HG02623 (cell line): ENCODE measurements at regions not wholly inside any gene's neighbourhood (a gene's known extent, or its start where the extent isn't known, plus 50 kb on each side); places are given as distances from the start of the nearest gene placed in this dataset.

Experiments
- ATAC-seq: cut with Tn5 transposase; IDR thresholded peaks from one replicate; pipeline ENCODE4 v1.9.1; 2021; ENCODE audit warnings: moderate library complexity; ENCODE audit not compliant: unreplicated experiment

DNA sequence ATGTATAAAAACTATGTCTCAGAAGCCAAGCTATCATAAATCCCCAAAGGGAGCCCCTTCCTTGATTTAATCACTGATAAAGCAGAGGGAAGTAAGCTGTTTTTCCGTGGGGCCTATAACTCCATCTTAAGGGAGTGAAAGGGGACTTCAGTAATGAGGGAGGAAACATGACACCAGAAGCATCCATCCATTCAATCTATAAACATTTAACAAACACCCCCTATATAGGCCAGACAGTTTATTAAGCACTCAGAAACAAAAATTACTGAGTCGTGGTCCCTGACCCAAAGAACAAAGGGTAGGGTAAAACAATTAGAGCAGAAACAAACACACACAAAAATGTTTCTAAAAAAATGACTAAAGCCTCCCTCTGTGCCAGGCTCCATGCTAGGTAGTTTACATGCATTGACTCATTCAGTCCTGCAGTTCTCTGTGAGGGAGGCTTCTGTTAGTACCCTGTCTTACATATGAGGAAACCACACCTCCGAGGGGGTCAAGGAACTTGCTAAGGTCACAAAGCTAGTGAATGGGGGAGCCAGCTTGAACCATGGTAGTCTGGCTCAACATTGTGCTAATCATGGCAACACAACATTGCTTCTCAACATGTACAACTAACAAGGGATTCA is 472.1 kb downstream of the CDH2 start:
- no peak for ATAC-seq

DNA sequence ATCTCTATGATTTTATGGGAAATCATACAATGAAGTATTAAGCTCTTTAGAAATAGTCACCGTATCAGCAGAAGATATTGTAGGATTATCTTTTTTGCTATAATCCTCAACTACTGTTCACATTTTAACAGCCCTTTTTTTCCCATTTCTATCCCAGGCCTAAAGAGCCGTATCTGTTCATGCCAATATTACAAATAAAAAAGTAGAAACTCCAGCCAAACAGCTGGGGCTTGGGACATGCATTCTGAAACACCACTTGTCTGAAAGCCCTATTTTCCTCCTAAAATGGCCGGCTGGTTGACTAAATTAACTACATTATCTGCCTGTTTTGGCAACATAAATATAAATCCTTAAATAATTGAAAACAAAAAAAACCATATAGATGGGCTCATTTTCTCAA is 477.8 kb downstream of the CDH2 start:
- no peak for ATAC-seq

DNA sequence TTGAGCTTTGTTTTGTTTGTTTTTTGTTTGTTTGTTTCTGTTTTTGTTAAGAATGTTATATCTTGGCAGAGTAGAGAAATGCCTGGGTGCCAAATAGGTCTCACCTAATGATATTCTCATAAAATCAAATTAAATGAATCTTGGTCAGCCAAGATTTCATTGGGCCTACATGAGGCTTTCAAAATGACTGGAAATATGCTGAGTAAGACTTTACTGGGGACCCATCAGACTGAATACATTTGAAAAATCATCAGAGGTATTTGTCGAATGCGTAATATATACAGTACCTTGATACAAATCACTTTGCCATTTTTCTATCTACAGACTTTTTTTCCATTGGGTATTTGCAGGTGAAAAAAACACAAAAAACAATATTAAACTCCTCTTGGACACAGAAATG is 480.8 kb downstream of the CDH2 start:
- ATAC-seq = no peak

DNA sequence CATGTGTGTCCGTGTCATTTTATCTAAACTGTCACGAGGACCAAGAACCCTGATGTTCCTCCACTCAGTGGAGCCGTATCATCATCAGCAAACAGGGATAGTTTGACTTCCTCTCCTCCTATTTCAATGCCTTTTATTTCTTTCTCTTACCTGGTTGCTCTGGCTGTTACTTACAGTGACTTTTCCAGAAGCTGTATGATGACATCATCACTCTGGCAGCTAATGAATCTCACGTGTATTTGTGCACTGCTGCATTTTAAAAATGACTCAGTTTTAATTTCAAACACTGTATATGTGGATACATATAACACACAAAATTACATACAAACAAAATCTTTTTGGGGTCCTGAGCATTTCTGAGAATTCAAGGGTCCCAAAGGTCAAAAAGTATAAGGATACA is 481.4 kb downstream of the CDH2 start:
- no peak for ATAC-seq

DNA sequence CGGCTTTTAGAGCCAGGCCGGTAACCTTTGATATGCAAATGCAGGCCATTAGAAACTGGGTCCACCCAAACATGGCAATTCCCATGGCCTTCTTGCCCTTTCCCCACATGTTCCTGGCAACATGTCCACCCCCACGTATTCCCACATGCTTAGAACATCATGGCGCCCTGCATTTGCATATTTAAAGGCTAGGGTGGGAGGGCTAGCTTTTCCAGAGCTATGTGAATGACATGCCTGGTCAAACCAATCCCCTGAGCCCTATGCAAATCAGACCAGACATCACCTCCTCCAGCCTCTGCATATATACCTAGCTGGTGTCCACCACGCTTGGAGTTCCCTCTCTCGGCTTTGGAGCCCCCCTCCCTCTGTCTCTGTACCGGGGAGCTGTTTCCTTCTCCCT is 481.9 kb downstream of the CDH2 start:
- ATAC-seq = no peak

DNA sequence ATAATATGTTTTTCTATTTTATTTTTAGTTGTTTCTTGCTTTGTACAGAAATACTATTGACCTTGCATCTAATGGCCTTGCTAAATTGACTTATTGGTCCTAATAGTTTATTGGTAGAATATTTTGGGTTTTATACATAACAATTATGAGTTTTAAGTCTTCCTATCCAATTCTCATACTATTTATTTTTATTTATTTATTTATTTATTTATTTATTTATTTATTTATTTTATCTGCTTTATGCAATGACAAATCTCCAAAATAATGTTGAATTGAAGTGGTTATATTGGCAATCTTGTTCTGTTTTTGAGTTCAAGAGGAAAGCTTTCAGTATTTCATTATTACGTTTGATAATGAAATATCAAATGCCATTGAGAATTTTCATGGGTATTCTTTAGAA is 488.3 kb downstream of the CDH2 start:
- no peak for ATAC-seq

DNA sequence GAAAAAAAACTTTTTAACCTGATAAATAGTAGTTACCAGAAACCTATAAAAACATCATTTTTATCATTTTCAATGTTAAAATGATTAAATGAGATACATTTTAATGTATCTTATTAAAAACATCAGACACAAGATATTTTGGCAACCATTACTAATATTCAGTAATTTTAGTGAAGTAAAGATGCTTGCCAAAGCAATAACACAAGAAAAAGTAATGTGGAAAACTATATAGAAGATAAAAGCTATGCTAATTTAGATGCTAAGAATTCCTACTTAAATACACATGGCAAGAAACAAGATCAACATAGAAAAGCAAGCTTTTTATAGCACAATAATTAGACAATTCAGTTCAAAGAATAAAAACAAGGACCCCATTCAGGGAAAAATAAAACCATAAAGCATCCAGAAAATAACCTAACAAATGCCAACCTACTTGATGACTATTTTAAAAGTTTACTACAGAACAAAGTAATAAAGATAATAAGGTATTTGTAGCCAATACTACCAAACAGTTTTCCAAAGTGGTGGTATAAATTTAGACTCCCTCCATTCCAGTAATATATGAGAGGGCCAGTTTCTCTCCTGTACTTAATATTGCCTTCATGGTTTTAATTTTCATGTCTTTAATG is 489.5 kb downstream of the CDH2 start:
- ATAC-seq = no peak

DNA sequence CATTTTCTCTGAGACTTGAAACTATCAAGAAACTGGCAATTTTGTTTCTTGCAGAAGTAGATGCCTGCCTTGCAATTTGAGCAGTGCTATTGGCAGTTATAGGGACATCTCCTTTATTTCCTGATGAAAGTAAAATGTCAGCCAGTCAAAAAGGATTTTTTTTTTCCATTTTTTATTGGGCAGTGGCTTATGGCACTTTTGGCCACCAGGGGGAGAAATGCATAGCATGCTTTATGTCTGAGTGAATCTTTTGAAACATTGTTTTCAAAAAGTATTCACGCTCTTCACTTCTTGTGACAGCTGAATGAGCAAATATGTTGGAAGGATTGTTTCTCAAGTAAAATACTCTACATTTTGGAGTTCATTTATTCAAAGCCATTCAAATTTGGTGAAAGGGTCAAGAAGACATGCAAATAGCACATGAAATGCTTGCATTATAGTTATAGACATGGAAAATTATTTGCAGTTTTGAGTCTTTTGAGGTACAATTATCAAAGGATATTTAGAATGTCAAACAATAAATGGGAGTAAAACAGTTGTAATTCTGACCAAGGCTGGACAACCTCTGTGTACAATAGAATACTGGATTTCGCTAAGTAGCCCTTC is 491.0 kb downstream of the CDH2 start:
- no peak for ATAC-seq

DNA sequence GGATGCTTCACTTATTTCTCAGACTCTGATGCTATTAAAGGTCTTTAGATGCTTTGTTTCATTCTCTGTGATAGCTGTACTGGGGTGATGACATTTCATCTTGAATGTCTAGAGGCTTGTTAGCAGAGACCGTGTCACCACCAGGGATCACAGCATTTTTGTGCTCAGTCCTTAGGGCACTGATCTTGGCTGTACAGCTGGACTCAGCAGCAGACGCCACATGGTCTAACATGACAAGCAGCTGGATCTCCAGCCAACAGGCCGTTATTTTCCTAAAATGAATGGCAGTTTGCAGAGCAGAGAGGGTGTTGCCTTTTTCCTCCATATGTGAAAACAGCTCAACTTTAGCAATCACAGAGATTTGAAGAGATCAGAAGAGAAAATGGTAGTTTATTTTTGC is 491.8 kb downstream of the CDH2 start:
- no peak for ATAC-seq

DNA sequence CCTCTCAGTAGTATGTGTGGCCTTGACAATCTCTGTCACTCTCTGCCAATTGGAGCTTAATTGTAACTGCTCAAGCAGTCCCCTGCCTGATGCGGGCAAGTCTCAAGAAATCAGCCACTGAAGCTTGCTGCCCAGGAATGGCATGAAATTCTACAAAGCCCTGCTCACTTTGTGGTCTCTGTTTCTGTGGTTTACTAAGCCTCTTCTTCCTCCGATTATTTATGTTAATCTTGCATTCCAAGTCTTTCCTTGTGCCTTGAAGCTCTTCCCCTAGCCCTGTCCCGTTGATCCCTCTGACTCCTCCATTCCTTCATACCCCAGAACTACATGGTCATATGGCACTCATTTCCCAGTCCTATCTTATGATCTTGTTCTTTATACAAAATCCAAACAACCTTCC is 489.3 kb upstream of the CHST9 start:
- ATAC-seq = no peak

DNA sequence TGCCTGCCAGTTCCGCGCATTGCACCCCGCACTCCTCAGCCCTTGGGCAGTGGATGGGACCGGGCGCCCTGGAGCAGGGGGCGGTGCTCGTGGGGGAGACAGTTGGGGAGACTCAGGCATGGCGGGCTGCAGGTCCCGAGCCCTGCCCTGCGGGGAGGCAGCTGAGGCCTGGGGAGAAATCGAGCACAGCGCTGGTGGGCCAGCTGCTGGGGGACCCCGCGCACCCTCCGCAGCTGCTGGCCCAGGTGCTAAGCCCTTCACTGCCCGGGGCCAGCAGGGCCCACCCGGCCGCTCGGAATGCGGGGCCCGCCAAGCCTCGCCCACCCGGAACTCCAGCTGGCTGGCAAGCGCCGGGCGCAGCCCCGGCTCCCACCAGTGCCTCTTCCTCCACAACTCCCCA is 488.8 kb upstream of the CHST9 start:
- no peak for ATAC-seq

DNA sequence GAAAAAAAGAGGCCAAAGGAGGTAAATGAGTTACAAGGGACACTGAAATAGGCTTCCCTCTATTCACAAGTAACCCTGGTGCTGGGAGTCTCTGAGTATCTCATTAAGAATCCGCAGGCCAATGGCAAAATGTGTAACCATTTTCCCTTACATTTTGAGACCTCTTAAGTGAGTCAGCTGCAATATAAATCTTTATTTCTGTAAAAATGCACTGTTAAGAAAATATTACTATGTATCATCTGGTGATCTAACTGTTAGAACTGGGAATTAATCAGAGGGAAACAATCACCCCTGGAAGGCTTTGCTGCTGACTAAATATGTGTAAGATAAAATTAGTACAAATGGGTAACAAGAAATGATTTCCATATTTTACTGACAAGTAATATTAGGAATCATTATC is 483.1 kb upstream of the CHST9 start:
- ATAC-seq = no peak

DNA sequence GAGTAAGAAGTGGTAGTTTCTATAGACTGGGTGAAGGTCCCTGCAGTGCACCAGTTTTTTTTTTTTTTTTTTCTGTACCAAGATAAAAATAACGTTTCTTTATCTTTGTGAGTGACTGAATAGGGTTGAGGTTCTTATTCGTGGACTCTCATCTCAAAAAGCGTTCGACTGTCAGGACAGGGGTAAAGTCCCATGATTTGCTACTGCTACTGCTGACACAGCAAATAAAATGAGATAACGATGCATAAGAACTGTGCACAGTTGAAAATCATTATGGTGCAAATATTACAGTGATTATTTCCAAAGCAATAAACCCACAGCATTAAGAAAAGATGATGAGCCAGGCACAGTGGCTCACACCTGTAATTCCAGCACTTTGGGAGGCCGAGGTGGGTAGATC is 482.0 kb upstream of the CHST9 start:
- ATAC-seq = no peak

DNA sequence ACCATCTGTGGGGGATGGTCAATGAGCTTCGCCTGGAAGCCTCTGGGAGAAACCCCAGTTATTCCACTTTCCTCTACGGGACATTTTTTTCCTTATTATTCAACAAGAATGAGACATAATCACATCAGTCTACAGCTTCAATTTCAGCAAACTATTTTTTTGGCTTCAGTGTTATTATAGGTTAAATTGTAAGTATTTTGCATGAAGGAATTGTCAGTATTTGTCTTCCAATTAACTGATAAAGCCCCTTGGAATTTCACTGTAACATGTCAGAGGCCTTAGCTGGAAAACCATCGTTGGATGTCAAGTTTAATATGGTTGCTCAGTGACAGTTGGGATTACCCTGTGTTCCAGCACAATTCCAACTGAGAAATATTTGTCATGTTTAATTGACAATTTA is 480.9 kb upstream of the CHST9 start:
- ATAC-seq = no peak

DNA sequence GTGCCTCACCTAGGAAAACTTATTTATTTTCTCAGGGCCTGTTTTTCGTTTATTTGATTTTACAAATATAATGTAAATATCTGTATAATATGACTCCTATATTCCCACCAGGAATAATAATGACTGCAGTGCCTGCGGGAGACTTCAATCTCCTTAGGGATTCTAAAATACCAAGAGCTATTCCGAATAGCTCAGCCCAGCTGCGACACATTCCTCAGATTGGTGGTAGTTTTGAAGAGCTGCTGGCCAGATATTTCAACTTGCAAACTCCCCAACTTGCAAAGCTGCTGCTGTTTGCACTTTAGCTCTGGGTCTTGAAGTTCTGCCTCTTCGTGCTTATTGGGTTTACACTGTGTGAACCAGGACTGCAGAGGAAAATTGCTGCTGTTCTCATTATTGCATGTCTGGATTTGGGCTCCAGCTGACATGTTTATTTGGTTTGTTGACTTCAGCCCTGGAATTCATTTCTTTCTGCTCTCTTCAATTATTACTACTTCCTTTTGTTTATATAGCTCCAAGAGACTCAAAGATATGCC is 480.2 kb upstream of the CHST9 start:
- no peak for ATAC-seq

DNA sequence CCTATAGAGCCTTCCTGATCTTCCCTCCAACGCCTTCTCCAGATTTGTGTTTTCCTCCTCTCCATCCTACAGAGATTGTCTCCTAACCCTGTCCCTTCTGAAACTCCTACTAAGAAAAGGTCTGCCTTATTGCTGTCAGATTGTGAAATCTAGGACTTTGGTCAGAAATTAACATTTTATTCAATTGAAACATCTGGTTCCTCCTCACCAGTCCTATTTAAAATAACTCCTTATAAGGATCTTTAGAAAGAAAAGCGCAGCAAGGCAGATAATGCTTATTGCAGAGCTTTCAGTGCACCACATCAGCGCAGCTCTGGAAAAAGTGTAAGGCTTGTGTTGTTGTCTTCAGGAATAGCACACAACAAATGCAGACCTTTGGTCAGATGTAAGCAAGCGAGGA is 477.8 kb upstream of the CHST9 start:
- ATAC-seq = no peak

DNA sequence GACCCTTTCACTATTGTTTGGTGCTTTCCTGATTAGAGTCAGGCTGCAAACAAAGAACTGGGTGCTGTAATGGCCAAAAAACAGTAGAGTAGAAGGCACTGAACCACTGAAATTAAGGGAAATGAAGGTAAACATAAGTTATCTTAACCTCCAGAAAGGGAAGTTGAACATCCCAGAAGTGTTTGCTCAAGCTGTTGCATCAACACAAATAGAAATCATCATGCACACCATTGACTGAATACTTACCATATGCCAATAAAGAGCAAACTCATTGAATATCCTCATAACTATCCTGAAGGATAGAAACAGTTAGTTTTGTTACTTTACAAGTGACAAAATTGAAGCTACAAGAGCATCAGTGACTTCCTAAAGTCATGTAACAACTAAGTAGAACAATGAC is 477.4 kb upstream of the CHST9 start:
- ATAC-seq = no peak

DNA sequence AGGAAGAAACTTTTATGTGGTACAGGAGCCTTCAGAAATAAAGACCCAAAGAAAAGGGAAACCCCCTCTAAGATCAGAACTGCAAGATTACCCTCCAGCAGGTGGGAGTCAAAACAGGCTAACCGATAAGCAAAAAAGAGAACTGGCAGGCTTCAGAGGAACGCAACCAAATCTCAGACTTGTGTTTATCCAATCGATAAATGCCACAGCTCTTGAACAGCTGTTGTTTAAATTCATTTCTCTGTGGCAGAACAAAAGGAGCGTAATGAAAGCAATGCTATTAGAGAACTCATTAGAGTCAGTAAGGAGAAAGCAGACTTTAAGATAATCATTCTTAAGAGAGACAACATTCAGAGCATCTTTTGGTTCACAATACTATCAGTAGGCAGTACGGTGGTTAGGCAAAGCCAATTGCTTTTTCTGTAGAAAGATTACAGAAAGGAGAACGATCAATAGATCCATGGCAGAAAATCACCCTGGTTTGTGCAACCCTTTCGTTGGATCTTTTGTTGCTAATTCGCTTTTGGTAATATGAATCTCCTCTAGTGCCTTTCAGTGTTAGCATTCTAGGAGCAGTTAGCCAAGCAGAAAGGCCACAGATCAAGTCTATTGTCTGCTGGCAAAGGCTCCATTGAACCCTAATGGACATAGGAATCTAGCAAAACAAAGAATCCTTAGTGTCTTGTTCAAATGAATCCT is 476.4 kb upstream of the CHST9 start:
- ATAC-seq = no peak

DNA sequence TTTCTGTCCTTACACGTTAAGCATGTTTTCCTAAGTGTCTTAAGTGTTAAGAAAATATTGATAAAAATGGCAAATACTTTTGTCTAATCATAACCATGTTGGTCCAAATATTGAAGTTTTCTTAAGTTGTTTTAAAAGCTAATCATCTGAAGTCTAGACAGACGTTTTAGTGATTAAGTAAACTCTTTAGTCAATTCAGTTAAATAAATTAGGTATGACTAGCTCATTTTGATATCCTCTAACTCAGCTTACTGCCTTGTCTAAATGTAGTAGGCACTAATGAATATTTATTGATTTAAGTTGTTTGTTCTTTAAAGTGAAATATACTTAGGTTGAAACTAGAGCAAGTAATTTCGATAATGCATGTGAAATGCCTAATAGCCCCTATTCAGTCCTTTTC is 471.8 kb upstream of the CHST9 start:
- ATAC-seq = no peak

DNA sequence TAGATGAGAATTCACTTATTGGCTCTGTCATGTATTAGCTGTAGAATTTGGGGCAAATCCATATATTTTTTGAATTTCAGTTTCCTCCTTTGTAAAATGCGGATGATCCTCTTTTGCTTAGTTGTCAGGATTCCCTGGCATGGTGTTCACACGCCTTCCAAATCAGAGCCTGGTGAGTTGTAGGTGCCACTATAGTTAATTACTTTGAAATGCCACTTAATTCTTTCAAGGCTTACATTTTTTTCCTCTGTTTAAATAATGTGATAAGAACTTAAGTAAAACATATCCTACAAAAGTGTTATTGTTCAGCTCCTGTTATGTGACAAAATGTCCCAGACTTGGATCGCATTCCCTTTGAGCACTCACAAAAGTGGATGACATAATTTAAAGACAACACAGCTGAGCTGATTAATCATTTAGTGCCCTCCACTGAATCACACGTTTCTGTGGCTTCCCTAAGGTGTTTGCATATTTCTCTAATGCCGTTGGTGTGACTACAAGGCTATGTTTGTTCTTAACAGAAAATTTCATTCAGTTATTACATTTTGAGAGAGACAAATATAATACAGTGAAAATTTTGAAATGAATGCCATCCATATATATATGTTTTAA is 471.2 kb upstream of the CHST9 start:
- no peak for ATAC-seq

DNA sequence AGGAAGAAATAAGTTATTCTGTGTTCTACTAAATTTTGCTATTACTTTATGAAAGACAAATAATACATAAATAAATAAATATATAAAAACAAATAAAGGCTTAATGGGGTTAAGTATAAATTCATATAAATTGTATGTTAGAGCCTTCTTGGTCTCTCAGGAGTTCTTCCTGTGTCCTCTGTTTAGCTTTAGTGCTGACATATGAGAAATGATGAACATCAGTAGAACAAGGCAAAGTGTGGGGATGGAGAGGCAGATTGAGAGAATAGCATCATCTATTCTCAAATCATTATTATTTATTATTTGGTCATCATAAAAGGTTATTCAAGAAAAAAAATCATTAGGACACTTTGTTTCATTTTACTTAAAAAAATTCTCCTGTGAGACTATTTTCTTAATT is 468.1 kb upstream of the CHST9 start:
- ATAC-seq = no peak
